K562 (cell line): ENCODE measurements at regions not wholly inside any gene's neighbourhood (a gene's known extent, or its start where the extent isn't known, plus 50 kb on each side); places are given as distances from the start of the nearest gene placed in this dataset.

Source experiments
- ATAC-seq: fragments of 200-7000 bp; cut with Tn5 transposase; 3 replicates; pipeline ENCODE4 v1.9.1; 2020; ENCODE audit warnings: moderate library complexity
- BruUV-seq: library from RNA; stranded (reverse); fragments of 400-500 nt; replicated peaks from 2 replicates; lab custom pipeline; 2021; lab: Mats Ljungman, UMichigan
- CTCF ChIA-PET: fragments of 300-600 bp; formaldehyde crosslinking; extraction: SDS; loops from one replicate; lab custom pipeline; 2021; ENCODE audit warnings: low intra/inter-chr PET ratio; lab: Yijun Ruan, JAX
- POLR2A ChIA-PET: fragments of 300-600, 350-650 bp; sonication (Branson Sonifier 250); formaldehyde crosslinking; extraction: SDS; loops from one replicate; lab custom pipeline; 2021; ENCODE audit warnings: antibody characterized with exemption, inconsistent platforms; lab: Yijun Ruan, JAX
- DNase-seq, 4 experiments: peaks; one replicate each; pipeline versions ENCODE4 v3.0.0 to v3.0.0-alpha.2; 2011 to 2018; ENCODE audit warnings: low spot score in 3 of 4, mixed read lengths in 3 of 4; ENCODE audit errors: extremely low read depth in 1 of 4
- FAIRE-seq: peaks from 2 replicates; lab custom pipeline; 2011; peaks lifted over from hg19 to GRCh38; lab: Jason Lieb, UNC
- H2AFZ ChIP-seq: 2 replicates; pipeline ENCODE4 v1.6.0; 2011; ENCODE audit warnings: low read depth, low read length, control low read depth, inconsistent platforms
- H3K27ac ChIP-seq: fragments of 200-600 bp; 3 replicates; pipeline ENCODE4 v1.8.0; 2011; ENCODE audit warnings: low read depth, mild to moderate bottlenecking, control low read depth, inconsistent platforms, low read length, moderate library complexity, mixed read lengths; ENCODE audit errors: extremely low read depth
- H3K27me3 ChIP-seq, 2 experiments: fragments of 300-600 bp in 1 of 2; 2 replicates in 1 of 2; 3 replicates in 1 of 2; pipeline versions ENCODE4 v1.6.0 to v1.8.0; 2011; ENCODE audit warnings: inconsistent platforms in 2 of 2, low read length in 2 of 2, mild to moderate bottlenecking in 1 of 2, mixed read lengths in 1 of 2, moderate library complexity in 1 of 2; ENCODE audit not compliant: control insufficient read depth in 2 of 2, insufficient read depth in 2 of 2
- H3K36me3 ChIP-seq: fragments of 300-600 bp; 3 replicates; pipeline ENCODE4 v1.8.0; 2011; ENCODE audit warnings: mild to moderate bottlenecking, low read length, inconsistent platforms; ENCODE audit not compliant: control insufficient read depth, insufficient read depth
- H3K4me1 ChIP-seq, 2 experiments: fragments of 200-600 bp in 1 of 2; replicated peaks in 1 of 2; 2 replicates in 1 of 2; 3 replicates in 1 of 2; pipeline versions ENCODE4 v1.5.1 to v1.8.0; 2011; ENCODE audit warnings: inconsistent platforms in 2 of 2, low read length in 2 of 2, mild to moderate bottlenecking in 1 of 2, mixed read lengths in 1 of 2, moderate library complexity in 1 of 2; ENCODE audit not compliant: control insufficient read depth in 2 of 2, insufficient read depth in 2 of 2
- H3K4me2 ChIP-seq: 2 replicates; pipeline ENCODE4 v1.6.1; 2011; ENCODE audit warnings: low read length, control low read depth, inconsistent platforms, mixed read lengths; ENCODE audit not compliant: insufficient read depth
- H3K4me3 ChIP-seq: fragments of 200-600 bp; sonication (generic), shearing (Covaris generic); 2 replicates; pipeline ENCODE4 v1.5.1; 2016; ENCODE audit warnings: control low read depth, inconsistent platforms
- H3K79me2 ChIP-seq: fragments of 200-600 bp; 3 replicates; pipeline ENCODE4 v1.8.0; 2011; ENCODE audit warnings: low read length, inconsistent platforms; ENCODE audit not compliant: control insufficient read depth, insufficient read depth
- H3K9ac ChIP-seq, 2 experiments: 2 replicates each; pipeline versions ENCODE4 v1.6.0 to v1.6.1; 2011; ENCODE audit warnings: low read depth in 2 of 2, low read length in 2 of 2, control low read depth in 1 of 2, inconsistent platforms in 1 of 2, mild to moderate bottlenecking in 1 of 2, mixed read lengths in 1 of 2; ENCODE audit not compliant: insufficient read depth in 1 of 2
- H3K9me1 ChIP-seq: one replicate; pipeline ENCODE4 v1.6.0; 2011; ENCODE audit warnings: inconsistent platforms, mild to moderate bottlenecking, low read length, moderate library complexity; ENCODE audit not compliant: control insufficient read depth, insufficient read depth
- H3K9me3 ChIP-seq: replicated peaks from 2 replicates; pipeline ENCODE4 v1.5.1; 2011; ENCODE audit warnings: low read depth, low read length, inconsistent platforms; ENCODE audit not compliant: control insufficient read depth, insufficient read depth
- H4K20me1 ChIP-seq: replicated peaks from 2 replicates; pipeline ENCODE4 v1.6.1; 2011; ENCODE audit warnings: low read length, inconsistent platforms, mixed read lengths; ENCODE audit not compliant: control insufficient read depth, insufficient read depth
- C11orf30 ChIP-seq: fragments of 450-650 bp; IDR thresholded peaks from 2 replicates; pipeline ENCODE4 v1.6.1; 2016; ENCODE audit warnings: low read depth, mild to moderate bottlenecking
- HBP1 ChIP-seq: fragments of 450-650 bp; formaldehyde crosslinking; IDR thresholded peaks from 2 replicates; pipeline ENCODE4 v1.4.0; 2022; ENCODE audit warnings: missing genetic modification characterization
- TGIF2 ChIP-seq: sonication (generic); formaldehyde crosslinking; IDR thresholded peaks from 2 replicates; pipeline ENCODE4 v1.8.1; 2022; ENCODE audit warnings: mild to moderate bottlenecking, missing genetic modification reagents, moderate library complexity
- ZNF316 ChIP-seq: fragments of 450-650 bp; IDR thresholded peaks from 2 replicates; pipeline ENCODE4 v1.6.1; 2016
- WGBS: fragments of 100-300 bp; shearing (Covaris generic); methylation state at CpG from one replicate; pipeline ENCODE4 v1.1.6; 2016; ENCODE audit warnings: low coverage, mixed read lengths; ENCODE audit not compliant: insufficient coverage; ENCODE audit errors: missing lambda C conversion rate; 5-methylcytosine and 5-hydroxymethylcytosine counted together
- in situ Hi-C: fragments of 300-500 bp; cut with MboI; formaldehyde crosslinking; loops from 4 replicates; pipeline ENCODE4 v1.15.0; 2018; ENCODE audit warnings: inconsistent platforms, mixed read lengths
- intact Hi-C: fragments of 100-400 bp; cut with micrococcal nuclease; formaldehyde crosslinking; loops from 2 replicates; pipeline ENCODE4 v1.14.2; 2022
- TF ChIP-seq, protein P1 (sequence below): IDR thresholded peaks from 2 replicates; pipeline ENCODE4 v1.6.1; 2016; ENCODE audit warnings: missing genetic modification characterization, missing compliant biosample characterization

- no peak for FAIRE-seq
- in situ Hi-C loops = no loop called here
- no peak overlapping the region for H2AFZ ChIP-seq
- no peak overlapping the region for H3K27ac ChIP-seq
- BruUV-seq = no TSS peak
- H3K4me3 ChIP-seq = no peak overlapping the region
- ChIA-PET CTCF (no interaction called here), POLR2A (interaction anchor here (0.9 kb wide), 1 partner anchor 13 kb away, joined by 3 read pairs; no protein-coding TSS in a partner anchor)
- no peak overlapping the region for H3K9ac ChIP-seq
- H3K27me3 ChIP-seq = peaks cover 0 to 5% of the 10 kb centered on the region in 2 experiments; a peak in 3 of 5 replicates
- H3K9me3 ChIP-seq = no peaks in the 10 kb centered on the region
- H3K9me1 ChIP-seq = no peaks in the 10 kb centered on the region
- 52% methylated on average over 6 of the region's 6 CpGs for WGBS
- no peak for DNase-seq
- no peaks in the 10 kb centered on the region for H3K36me3 ChIP-seq
- intact Hi-C loops = no loop called here
- no peaks in the 10 kb centered on the region; a peak in 3 of 5 replicates for H3K4me1 ChIP-seq
- no peak overlapping the region for H3K4me2 ChIP-seq
- no peaks in the 10 kb centered on the region for H4K20me1 ChIP-seq
- ATAC-seq = no peak
- no peak for TF ChIP-seq ZNF316
- TF ChIP-seq C11orf30 = 0 out of 2 replicates have a peak, but pooled peaks have one; percentile 4
- TF ChIP-seq HBP1 (CRISPR knock-in tag) = peak; percentile 53; the same call in 1 of the 2 replicates
- no peak for TF ChIP-seq TGIF2
- TF ChIP-seq, protein P1, sequence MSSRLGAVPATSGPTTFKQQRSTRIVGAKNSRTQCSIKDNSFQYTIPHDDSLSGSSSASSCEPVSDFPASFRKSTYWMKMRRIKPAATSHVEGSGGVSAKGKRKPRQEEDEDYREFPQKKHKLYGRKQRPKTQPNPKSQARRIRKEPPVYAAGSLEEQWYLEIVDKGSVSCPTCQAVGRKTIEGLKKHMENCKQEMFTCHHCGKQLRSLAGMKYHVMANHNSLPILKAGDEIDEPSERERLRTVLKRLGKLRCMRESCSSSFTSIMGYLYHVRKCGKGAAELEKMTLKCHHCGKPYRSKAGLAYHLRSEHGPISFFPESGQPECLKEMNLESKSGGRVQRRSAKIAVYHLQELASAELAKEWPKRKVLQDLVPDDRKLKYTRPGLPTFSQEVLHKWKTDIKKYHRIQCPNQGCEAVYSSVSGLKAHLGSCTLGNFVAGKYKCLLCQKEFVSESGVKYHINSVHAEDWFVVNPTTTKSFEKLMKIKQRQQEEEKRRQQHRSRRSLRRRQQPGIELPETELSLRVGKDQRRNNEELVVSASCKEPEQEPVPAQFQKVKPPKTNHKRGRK (tag) = peak; percentile 86
- H3K79me2 ChIP-seq = no peaks in the 10 kb centered on the region
Observed at GRCh38 chr5:157944938-157945337, 86.0 kb upstream of the CLINT1 start.
